HCT116 (cell line): ENCODE measurements at regions not wholly inside any gene's neighbourhood (a gene's known extent, or its start where the extent isn't known, plus 50 kb on each side); places are given as distances from the start of the nearest gene placed in this dataset.

ENCODE experiments used
- ATAC-seq: fragments of 200-7000 bp; cut with Tn5 transposase; 2 replicates; pipeline ENCODE4 v1.9.1; 2020; ENCODE audit warnings: mild to moderate bottlenecking, moderate library complexity
- BruUV-seq: library from RNA; stranded (reverse); fragments of 400-500 nt; replicated peaks from 2 replicates; lab custom pipeline; 2021; lab: Mats Ljungman, UMichigan
- CTCF ChIA-PET: fragments of 300-600 bp; sonication (Branson Sonifier 250); formaldehyde crosslinking; loops from one replicate; lab custom pipeline; 2021; ENCODE audit warnings: antibody characterized with exemption; lab: Charles Lee
- POLR2A ChIA-PET: fragments of 300-600, 350-600 bp; sonication (Branson Sonifier 250); formaldehyde crosslinking; loops from one replicate; lab custom pipeline; 2021; ENCODE audit warnings: antibody characterized with exemption; lab: Charles Lee
- RAD21 ChIA-PET, 2 experiments: fragments of 300-600 bp; sonication (Branson Sonifier 250); formaldehyde crosslinking; loops; one replicate each; lab custom pipeline; 2023; ENCODE audit warnings: low total read pairs in 2 of 2; ENCODE audit not compliant: uncharacterized antibody in 2 of 2, unreplicated experiment in 2 of 2, low non-redundant PET in 1 of 2; lab: Charles Lee
- DNase-seq: peaks from one replicate; pipeline ENCODE4 v3.0.0-alpha.2; 2010; ENCODE audit warnings: low read depth, low spot score
- H2AFZ ChIP-seq: fragments of 200-600 bp; shearing (Covaris generic), sonication (generic); 2 replicates; pipeline ENCODE4 v1.6.1; 2017; ENCODE audit warnings: low read depth, mixed run types, mixed read lengths, antibody characterized with exemption, low read length; ENCODE audit not compliant: poor library complexity, severe bottlenecking
- H3K27ac ChIP-seq: 2 replicates; pipeline ENCODE4 v1.5.1; 2012; ENCODE audit warnings: low read depth, low read length
- H3K27me3 ChIP-seq: fragments of 200-600 bp; sonication (generic); 2 replicates; pipeline ENCODE4 v1.6.1; 2016; ENCODE audit warnings: mixed run types, low read length, mixed read lengths; ENCODE audit not compliant: insufficient read depth
- H3K36me3 ChIP-seq, 2 experiments: fragments of 200-500 bp in 1 of 2; fragments of 200-600 bp in 1 of 2; sonication (Bioruptor generic) in 1 of 2; sonication (generic) in 1 of 2; 2 replicates each; pipeline versions ENCODE4 v1.5.1 to v1.6.1; 2014 to 2016; ENCODE audit warnings: low read length in 2 of 2, inconsistent platforms in 1 of 2, mixed read lengths in 1 of 2, mixed run types in 1 of 2; ENCODE audit not compliant: insufficient read depth in 2 of 2, control insufficient read depth in 1 of 2
- H3K4me1 ChIP-seq, 2 experiments: fragments of 200-600 bp in 1 of 2; sonication (generic) in 1 of 2; 2 replicates each; pipeline versions ENCODE4 v1.5.1 to v1.6.1; 2012 to 2017; ENCODE audit warnings: low read length in 2 of 2, inconsistent platforms in 1 of 2, mild to moderate bottlenecking in 1 of 2, mixed read lengths in 1 of 2, mixed run types in 1 of 2, moderate library complexity in 1 of 2; ENCODE audit not compliant: insufficient read depth in 2 of 2, control insufficient read depth in 1 of 2
- H3K4me2 ChIP-seq: fragments of 200-600 bp; sonication (generic); 2 replicates; pipeline ENCODE4 v1.6.1; 2017; ENCODE audit warnings: mixed run types, low read length, mixed read lengths
- H3K4me3 ChIP-seq, 2 experiments: fragments of 200-600 bp in 1 of 2; sonication (generic) in 1 of 2; replicated peaks in 1 of 2; 2 replicates each; pipeline ENCODE4 v1.5.1; 2011 to 2016; ENCODE audit warnings: low read length in 2 of 2, control low read depth in 1 of 2, low read depth in 1 of 2, mild to moderate bottlenecking in 1 of 2, mixed read lengths in 1 of 2, mixed run types in 1 of 2
- H3K79me2 ChIP-seq: fragments of 200-600 bp; sonication (generic); 2 replicates; pipeline ENCODE4 v1.6.1; 2017; ENCODE audit warnings: mild to moderate bottlenecking, mixed run types, low read length, moderate library complexity, mixed read lengths; ENCODE audit not compliant: insufficient read depth
- H3K9ac ChIP-seq: fragments of 200-600 bp; sonication (generic); 2 replicates; pipeline ENCODE4 v1.6.1; 2016; ENCODE audit warnings: low read length, mixed read lengths
- H3K9me2 ChIP-seq: fragments of 200-600 bp; sonication (generic), shearing (Covaris generic); 2 replicates; pipeline ENCODE4 v1.6.1; 2017; ENCODE audit warnings: mixed run types, mild to moderate bottlenecking, moderate library complexity; ENCODE audit not compliant: insufficient read depth
- H3K9me3 ChIP-seq, 2 experiments: fragments of 200-500 bp in 1 of 2; fragments of 200-600 bp in 1 of 2; sonication (Bioruptor generic) in 1 of 2; sonication (generic) in 1 of 2; 2 replicates each; pipeline ENCODE4 v1.6.1; 2014 to 2017; ENCODE audit warnings: low read length in 2 of 2, mixed read lengths in 2 of 2, inconsistent platforms in 1 of 2, low read depth in 1 of 2, mild to moderate bottlenecking in 1 of 2, mixed run types in 1 of 2, moderate library complexity in 1 of 2; ENCODE audit not compliant: control insufficient read depth in 1 of 2, insufficient read depth in 1 of 2
- H4K20me1 ChIP-seq: fragments of 200-600 bp; sonication (generic), shearing (Covaris generic); 2 replicates; pipeline ENCODE4 v1.6.1; 2017; ENCODE audit warnings: mixed run types, mild to moderate bottlenecking, moderate library complexity; ENCODE audit not compliant: insufficient read depth
- CTCF ChIP-seq, 3 experiments: fragments of 200-600 bp in 1 of 3; sonication (generic) in 1 of 3; IDR thresholded peaks in 2 of 3; conservative IDR thresholded peaks in 1 of 3; 2 replicates each; pipeline ENCODE4 v1.5.1; 2012 to 2017; ENCODE audit warnings: low read depth in 2 of 3, low read length in 2 of 3, antibody characterized with exemption in 1 of 3, borderline replicate concordance in 1 of 3, control low read depth in 1 of 3, mild to moderate bottlenecking in 1 of 3, mixed read lengths in 1 of 3, mixed run types in 1 of 3, moderate library complexity in 1 of 3; ENCODE audit not compliant: insufficient read depth in 1 of 3
- EGR1 ChIP-seq: IDR thresholded peaks from 2 replicates; pipeline ENCODE4 v1.6.1; 2012; ENCODE audit warnings: low read depth
- POLR2A ChIP-seq: IDR thresholded peaks from 2 replicates; pipeline ENCODE4 v1.7.0; 2011; ENCODE audit warnings: borderline replicate concordance; ENCODE audit not compliant: insufficient read depth, insufficient read length; ENCODE audit errors: extremely low read depth
- POLR2AphosphoS5 ChIP-seq: IDR thresholded peaks from 2 replicates; pipeline ENCODE4 v1.6.1; 2011; ENCODE audit warnings: mild to moderate bottlenecking, low read depth, low read length, moderate library complexity
- SIN3A ChIP-seq: IDR thresholded peaks from 2 replicates; pipeline ENCODE4 v1.6.1; 2012; ENCODE audit warnings: low read depth
- SP1 ChIP-seq: IDR thresholded peaks from 2 replicates; pipeline ENCODE4 v1.6.1; 2012; ENCODE audit warnings: low read depth
- SRF ChIP-seq: IDR thresholded peaks from 2 replicates; pipeline ENCODE4 v1.6.1; 2012; ENCODE audit warnings: low read depth
- ZBTB33 ChIP-seq: IDR thresholded peaks from 2 replicates; pipeline ENCODE4 v1.6.1; 2011; ENCODE audit warnings: mild to moderate bottlenecking, low read length, moderate library complexity; ENCODE audit not compliant: insufficient replicate concordance; ENCODE audit errors: extremely low read depth
- ZFX ChIP-seq: fragments of 450-650 bp; IDR thresholded peaks from 2 replicates; pipeline ENCODE4 v1.6.1; 2017
- intact Hi-C: fragments of 100-400 bp; cut with micrococcal nuclease; formaldehyde crosslinking; loops from 2 replicates; pipeline ENCODE4 v1.10.0; 2022

GRCh38 chr6:16834242-16834641 lies 73.0 kb upstream of the ATXN1 start (continued):
- TF ChIP-seq ZBTB33 (no peak), CTCF (IDR thresholded peaks at IDR 0.05 in 2 of 3, conservative IDR thresholded peaks at IDR 0.05 in 1 of 3; ENCODE audit: borderline replicate concordance in 1 of 3, insufficient read depth in 1 of 3, low read depth in 2 of 3, low read length in 2 of 3) (no peak), EGR1 (no peak), POLR2A (no peak), SRF (no peak), SP1 (no peak), POLR2AphosphoS5 (no peak), SIN3A (no peak)
- TF ChIP-seq, all 23 proteins: peak for 0

- H3K9me2 ChIP-seq, result no peaks in the 10 kb centered on the region
- BruUV-seq, result no TSS peak
- no peak overlapping the region for H3K27ac ChIP-seq
- H3K9me3 ChIP-seq, result no peaks in the 10 kb centered on the region
- no peaks in the 10 kb centered on the region for H3K36me3 ChIP-seq
- H3K9ac ChIP-seq, result no peak overlapping the region
- H3K4me1 ChIP-seq, result no peaks in the 10 kb centered on the region
- no peaks in the 10 kb centered on the region for H3K79me2 ChIP-seq
- POLR2A ChIA-PET, result no interaction called here
- TF ChIP-seq SRF (no peak), ZFX (no peak)
- TF ChIP-seq, all 23 proteins: peak for 0
- Histone ChIP-seq H3K4me3 (no peak overlapping the region), H2AFZ (no peak overlapping the region), H3K27me3 (no peaks in the 10 kb centered on the region), H3K4me2 (no peak overlapping the region), H4K20me1 (no peaks in the 10 kb centered on the region)
- DNase-seq, result no peak
- no peak for ATAC-seq
- CTCF ChIA-PET, result no interaction called here
- RAD21 ChIA-PET, result no interaction called here
- intact Hi-C loops, result no loop called here
Measured at GRCh38 chr6:16832721-16833120, 71.5 kb upstream of the ATXN1 start.
